DMS 273 (cell line): ENCODE measurements at regions not wholly inside any gene's neighbourhood (a gene's known extent, or its start where the extent isn't known, plus 50 kb on each side); places are given as distances from the start of the nearest gene placed in this dataset.
A peak's percentile ranks its signal among the peaks of the same experiment; 100 is the strongest.
"Not testable (repeated sequence)": the region's sequence is repeated elsewhere in the genome, so short reads cannot be mapped to it uniquely, and the experiment has no call there.

Experiments
- DNase-seq: peaks from one replicate; lab custom pipeline; 2025; ENCODE audit not compliant: unreplicated experiment; lab: John Stamatoyannopoulos, UW

DNA sequence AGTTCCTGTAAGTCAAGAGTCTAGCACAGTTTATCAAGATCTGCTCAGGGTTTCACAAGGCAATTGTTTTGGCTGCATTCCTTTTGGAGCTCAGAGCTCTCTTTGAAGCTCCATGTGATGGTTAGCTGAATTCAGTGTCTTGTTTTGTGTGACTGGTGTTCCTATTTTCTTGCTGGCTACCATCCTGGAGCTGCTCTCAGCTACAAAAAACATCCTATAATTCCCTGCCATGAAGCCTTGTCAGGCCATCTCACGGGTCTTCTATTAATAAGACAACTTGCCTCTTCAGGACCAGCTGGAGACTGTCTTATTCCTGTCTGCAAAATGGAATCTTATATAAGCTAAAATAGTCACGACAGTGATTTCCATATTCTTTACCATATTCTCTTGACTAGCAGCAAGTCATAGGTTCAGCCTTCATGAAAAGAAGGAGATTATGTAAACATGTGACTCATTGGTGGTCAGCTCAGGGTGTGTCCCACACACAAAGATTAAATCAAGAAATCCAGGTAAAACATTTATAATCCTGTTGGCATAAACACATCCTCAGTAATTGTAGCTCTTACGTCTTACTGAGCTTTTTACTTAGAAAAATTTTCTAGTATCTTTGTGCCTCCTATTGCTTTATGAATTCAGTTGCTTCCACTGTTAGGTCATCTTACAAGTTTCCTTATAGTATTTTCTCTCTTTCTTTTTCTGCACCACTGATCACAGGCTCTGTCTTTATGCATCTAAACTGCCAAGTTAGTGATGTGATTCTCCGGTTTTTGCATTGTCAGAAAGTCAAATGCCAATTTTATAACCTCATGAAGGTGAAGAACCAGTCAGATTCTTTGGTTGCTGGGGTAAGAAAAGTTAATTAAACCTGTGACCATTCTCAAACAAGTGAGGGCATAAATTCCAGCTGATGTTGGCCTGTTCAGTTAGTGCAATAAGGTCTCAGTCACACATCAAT, 378.5 kb upstream of the MGAT4C start:
- no peak for DNase-seq

DNA sequence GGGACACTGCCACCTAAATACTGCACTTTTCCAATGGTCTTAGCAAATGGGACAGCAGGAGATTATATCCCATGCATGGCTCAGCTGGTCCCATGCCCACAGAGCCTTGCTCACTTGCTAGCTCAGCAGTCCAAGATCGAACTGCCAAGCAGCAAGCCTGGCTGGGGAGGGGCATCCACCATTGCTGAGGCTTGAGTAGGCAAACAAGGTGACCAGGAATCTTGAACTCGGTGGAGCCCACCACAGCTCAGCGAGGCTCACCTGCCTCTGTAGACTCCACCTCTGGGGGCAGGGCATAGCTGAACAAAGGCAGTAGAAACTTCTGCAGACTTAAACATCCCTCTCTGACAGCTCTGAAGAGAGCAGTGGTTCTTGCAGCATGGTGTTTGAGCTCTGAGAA, 370.8 kb upstream of the MGAT4C start:
- no peak for DNase-seq

DNA sequence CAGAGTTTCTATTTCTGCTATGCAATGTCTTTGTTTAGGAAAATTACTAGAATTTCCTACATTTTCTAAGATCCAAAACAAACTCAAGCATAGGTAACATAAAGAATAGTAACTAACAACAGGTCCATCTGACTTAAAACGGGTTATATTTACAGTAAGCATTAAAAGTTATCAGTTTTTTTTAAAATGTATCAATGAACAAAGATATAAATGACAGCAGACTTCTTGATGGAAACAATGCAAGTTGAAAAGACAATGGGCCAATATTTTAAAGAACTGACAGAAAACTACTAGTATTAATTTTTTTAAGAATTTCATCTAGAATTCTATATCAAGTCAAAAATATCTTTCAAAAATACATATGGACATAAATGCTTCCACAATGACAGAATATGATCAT, 367.1 kb upstream of the MGAT4C start:
- no peak for DNase-seq

GRCh38 chr12:86621957-86622356, 365.8 kb upstream of the MGAT4C start:
- no peak for DNase-seq

DNA sequence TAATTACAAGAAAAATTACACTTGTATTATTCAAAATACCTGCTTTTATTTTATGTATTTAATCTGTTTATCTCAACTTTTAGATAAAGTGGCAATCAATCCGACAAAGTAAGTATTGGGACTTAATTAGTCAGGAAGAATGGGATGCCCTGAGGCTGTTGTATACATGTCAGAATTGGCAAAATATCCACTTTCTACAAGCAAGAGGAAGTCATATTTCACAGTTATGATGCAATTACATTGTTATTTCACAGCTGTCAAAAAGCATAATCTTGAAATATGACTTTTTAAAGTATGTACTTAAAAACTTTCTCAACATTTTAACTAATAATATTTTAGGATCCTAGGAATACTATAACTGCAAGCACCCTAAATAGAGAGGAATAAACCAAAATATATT, 357.1 kb upstream of the MGAT4C start:
- DNase-seq, result no peak

GRCh38 chr12:86608638-86609037, 352.4 kb upstream of the MGAT4C start:
- no peak for DNase-seq

DNA sequence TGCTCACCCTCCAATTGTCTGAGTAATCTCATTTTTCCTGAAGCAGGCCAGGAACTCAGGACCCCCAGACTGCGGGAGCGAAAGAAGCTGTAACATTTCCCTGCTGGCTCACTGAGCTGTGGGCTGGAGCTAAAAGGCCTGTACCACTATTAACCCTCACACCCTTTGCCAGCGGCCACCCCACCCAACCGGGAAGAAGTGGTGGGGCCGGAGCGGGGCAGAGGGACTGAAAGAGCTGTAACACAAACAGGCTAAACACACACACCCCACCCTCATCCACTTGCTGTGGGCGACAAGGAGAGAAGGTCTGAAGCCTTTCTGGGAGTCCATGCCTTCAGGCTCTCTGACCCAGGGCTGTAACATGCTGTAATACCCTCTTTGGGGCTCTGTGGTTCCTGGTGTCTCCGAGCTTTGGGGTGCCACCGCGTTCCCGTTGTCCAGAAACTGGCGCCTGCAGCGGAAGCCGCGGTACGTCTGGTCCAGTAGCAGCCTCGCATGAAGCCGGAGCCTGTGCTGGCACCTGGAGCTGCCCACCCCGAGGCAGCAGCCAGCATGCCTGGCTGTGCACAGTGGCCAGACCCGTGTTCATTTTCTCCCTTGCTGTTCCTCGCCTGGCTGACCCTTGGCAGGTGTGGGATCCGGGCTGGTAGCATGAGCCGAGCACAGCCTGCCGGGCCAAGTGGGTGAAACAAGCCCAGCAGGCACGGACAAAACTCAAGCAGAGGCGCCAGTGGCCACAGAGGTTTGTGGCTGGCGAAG, 345.5 kb upstream of the MGAT4C start:
- no peak for DNase-seq

- DNase-seq, result no peak
Observed at GRCh38 chr12:86600664-86601231, 344.6 kb upstream of the MGAT4C start.

DNA sequence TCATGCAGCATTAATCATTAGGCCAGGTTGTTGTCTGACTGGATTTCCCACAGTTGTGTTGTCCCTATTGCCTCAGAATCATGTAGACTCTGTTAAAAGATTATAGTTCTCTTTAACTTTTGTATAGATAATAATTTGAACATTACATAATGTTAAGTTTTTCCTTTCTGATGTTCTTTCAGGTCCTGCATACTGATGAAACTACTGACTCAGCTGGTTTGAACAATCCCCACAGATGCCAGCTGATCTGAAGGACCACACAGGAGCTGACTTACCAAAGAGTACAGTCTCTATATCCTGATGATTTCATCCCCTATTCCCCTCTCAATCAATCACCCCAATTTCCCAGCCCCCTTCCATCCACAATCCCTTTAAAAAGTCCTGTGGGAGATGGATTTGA, 341.2 kb upstream of the MGAT4C start:
- DNase-seq, result no peak

DNA sequence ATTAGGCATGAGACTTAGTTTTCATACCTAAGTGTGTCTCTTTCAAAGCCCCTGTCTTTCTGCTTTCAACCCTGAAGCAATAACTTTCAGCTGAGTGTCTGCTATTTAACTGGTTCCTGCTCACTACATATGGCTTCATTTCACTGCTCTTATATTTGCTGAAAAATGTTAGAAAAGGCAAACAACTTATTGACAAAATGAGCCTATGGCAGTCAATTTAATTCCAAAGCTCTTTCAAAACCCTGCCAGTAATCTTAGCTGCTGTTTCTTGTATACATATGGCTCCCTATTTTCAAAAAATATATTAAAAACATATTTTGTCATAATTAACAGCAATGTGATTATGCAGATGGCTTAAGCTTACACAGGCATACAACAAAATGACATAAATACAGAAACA, 334.1 kb upstream of the MGAT4C start:
- DNase-seq, result no peak

DNA sequence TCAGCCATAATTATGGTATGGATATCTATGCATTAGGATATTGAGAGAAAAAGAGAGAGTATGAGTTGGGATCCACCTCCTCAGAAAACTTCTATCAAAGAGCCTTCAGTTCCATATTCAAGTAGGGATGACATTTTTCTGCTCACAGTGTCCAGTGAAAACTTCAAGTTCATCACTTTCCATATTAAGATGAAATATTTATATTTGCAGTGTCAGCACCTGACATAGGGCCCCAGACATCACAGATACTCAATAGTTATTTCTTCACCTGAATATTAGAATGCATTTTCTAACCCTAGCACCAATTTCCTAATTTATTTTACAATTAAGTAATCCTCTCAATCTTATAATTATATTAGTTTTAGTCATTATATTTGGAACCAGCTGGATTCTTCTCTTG, 318.0 kb upstream of the MGAT4C start:
- no peak for DNase-seq

DNA sequence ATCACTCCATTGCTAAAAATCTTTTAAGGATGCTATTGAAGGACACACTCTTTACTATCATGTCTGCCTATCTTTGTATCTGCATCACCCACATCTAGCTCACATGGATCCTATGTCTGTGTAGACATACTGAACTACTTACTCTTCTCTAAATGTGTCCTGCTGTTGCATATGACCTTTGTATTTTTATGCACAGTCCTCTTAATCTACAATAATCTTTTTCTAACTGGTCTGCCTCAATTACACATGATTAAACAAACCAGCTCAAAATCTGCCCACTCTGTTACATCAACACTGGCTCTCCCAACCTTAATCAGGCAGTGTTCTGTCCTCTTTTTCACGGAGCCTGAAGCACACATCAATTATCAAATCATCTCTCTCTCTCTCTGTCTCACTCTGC, 316.3 kb upstream of the MGAT4C start:
- DNase-seq, result no peak

DNA sequence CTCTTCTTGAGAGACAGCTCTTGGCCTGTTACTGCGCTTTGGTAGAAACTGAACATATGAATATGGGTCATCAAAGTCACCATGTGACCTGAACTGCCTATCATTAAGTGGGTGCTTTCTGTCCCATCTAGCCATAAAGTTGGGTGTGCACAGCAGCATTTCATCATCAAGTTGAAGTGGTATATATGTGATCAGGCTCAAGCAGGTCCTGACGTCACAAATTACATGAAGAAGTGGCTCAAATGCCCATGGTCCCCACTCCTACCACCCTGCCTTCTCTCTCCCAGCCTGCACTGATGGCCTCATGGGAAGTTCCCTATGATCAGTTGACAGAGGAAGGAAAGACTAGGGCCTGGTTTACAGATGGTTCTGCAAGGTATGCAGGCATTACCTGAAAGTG, 308.8 kb upstream of the MGAT4C start:
- no peak for DNase-seq

DNA sequence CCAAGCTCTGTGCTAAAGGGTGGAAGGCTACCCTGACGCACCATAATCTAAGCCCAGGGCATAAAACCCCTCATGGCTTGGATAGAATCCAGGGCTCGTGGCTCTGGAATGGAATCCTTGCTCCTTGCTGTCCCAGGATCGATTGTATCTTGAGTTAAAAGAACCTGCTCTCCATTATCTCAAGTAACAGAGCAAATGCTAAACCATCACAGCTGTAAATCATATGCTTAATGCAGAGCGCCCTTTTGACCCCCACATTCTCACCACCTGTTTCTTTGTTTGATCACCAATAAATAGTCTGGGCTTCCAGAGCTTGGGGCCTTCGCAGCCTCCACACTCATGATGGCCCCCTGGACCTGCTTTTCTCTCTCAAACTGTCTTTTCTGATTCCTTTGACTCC, 299.3 kb upstream of the MGAT4C start:
- not testable (repeated sequence) for DNase-seq

GRCh38 chr12:86551146-86551571, 295.0 kb upstream of the MGAT4C start:
- peak; percentile 21 for DNase-seq

GRCh38 chr12:86550218-86551145, 294.3 kb upstream of the MGAT4C start:
- no peak for DNase-seq

DNA sequence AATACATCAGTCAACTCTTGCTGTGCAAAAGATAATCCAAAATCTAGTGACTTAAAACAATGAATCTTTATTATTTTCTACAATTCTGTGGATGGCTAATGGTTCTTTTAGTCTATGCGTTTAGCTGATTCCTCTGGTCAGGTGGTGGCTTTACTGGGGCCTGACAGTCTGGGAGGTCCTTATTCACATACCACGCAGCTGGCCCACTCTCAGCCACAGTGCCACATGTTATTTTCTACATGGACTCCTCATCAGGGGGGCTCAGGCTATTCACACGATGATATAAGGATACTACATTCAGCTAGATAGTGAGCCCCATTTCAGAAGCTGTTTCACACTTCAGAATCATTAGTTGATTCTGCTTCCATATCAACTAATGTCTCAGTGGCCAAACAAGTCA, 287.5 kb upstream of the MGAT4C start:
- no peak for DNase-seq

DNA sequence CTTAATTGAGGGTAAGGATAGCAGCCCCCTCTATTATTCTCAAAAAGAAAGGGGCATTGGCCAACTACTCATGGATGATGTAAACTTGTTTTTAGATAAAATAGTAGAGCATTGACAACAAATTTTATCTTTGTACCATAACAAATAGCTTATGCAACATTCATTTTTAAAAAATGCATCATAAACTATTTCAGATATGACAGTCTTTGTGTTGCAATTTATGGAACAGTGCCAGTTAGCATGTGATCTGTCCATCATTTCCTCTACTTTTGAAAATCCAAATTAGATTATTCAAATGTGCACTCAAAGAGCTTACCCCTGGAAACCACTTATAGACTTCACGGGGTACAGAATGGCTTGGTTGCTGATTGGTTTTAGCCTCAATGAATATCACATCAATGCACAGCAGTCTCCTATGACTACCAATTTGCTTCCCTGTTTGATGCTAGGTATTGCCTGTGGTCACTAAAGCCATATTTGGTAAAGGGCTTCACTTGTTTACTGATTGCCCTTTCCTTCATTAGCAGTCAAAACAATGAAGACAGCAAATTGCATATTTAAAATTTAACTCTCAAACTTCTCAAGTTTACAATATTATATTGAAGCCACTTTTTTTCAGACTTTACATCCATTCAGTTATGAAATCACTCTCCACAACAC, 274.9 kb upstream of the MGAT4C start:
- DNase-seq, result no peak

DNA sequence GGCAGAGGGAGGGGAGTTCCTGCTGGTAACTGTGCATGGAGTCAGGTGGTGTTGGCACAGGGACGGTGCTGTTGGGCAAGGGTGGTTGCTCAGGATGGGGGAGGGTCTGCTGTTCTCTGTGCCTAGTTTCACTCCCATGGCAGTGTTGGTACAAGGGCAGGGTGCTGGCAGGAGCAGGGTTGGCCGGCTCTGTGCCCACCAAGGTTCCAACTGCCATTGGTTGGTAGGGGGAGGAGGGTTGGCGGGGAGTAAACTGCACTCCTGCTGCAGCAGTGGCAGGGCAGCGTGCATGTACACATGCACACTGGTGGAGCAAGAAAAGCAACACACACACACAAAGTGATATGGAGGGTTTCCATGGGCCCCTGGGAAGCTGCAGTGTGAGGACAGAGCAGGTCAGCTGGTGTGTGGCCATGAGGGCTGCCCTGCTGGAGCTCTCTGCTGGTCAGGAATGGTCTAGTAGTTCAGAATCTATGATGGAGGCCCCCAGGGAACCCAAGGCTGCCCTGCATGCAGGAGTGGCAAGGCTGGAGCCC, 269.9 kb upstream of the MGAT4C start:
- DNase-seq, result no peak

DNA sequence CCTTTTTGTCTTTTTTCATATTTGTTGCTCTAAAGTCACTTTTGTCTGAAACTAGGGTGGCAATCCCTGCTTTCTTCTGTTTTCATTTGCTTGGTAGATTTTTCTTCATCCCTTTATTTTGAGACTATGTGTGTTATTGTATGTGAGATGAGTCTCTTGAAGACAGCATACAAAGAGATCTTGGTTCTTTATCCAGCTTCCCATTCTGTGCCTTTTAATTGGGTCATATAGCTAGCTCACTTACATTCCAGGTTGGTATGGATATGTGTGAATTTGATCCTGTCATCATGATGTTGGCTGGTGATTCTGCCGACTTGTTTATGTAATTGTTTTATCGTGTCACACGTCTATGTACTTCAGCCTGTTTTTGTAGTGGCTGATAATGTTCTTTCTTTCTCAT, 267.7 kb upstream of the MGAT4C start:
- no peak for DNase-seq
